Stomach smooth muscle (tissue), 2 donors: ENCODE measurements at regions not wholly inside any gene's neighbourhood (a gene's known extent, or its start where the extent isn't known, plus 50 kb on each side); places are given as distances from the start of the nearest gene placed in this dataset.

Experiments
- H3K27ac ChIP-seq: one replicate; pipeline ENCODE4 v1.7.0; 2013; ENCODE audit warnings: mild to moderate bottlenecking, low read length, inconsistent platforms
- H3K27me3 ChIP-seq, 2 donors: one replicate each; pipeline ENCODE4 v1.7.0; 2013; ENCODE audit warnings: low read length in 2 of 2; ENCODE audit not compliant: insufficient read depth in 2 of 2, control insufficient read depth in 1 of 2
- H3K36me3 ChIP-seq, 2 donors: one replicate each; pipeline ENCODE4 v1.7.0; 2013; ENCODE audit warnings: low read length in 2 of 2; ENCODE audit not compliant: control insufficient read depth in 2 of 2, insufficient read depth in 2 of 2
- H3K4me1 ChIP-seq: one replicate; pipeline ENCODE4 v1.7.0; 2013; ENCODE audit warnings: low read length; ENCODE audit not compliant: control insufficient read depth, insufficient read depth
- H3K4me3 ChIP-seq, 2 donors: one replicate each; pipeline ENCODE4 v1.7.0; 2013; ENCODE audit warnings: low read length in 2 of 2
- H3K9ac ChIP-seq, 2 donors: one replicate each; pipeline ENCODE4 v1.7.0; 2013; ENCODE audit warnings: low read length in 2 of 2, mild to moderate bottlenecking in 1 of 2
- H3K9me3 ChIP-seq, 2 donors: one replicate each; pipeline ENCODE4 v1.7.0; 2013; ENCODE audit warnings: low read length in 2 of 2; ENCODE audit not compliant: control insufficient read depth in 2 of 2
- donor health status: healthy.
- donor health status: Pancreatic carcinoma.

GRCh38 chr10:7487528-7487927 is 76.7 kb upstream of the SFMBT2 start:
- Histone ChIP-seq H3K27ac (no peak overlapping the region), H3K9me3 (peaks cover 0 to 4% of the 10 kb centered on the region in 2 donors), H3K36me3 (no peaks in the 10 kb centered on the region), H3K27me3 (peaks cover 0 to 3% of the 10 kb centered on the region in 2 donors), H3K9ac (no peak overlapping the region), H3K4me3 (no peak overlapping the region), H3K4me1 (peaks cover 5% of the 10 kb centered on the region)

GRCh38 chr10:7486528-7486927 is 75.7 kb upstream of the SFMBT2 start:
- H3K9me3 ChIP-seq, result peaks cover 0 to 4% of the 10 kb centered on the region in 2 donors
- H3K4me1 ChIP-seq, result peaks cover 5% of the 10 kb centered on the region
- H3K27me3 ChIP-seq, result peaks cover 0 to 3% of the 10 kb centered on the region in 2 donors
- no peak overlapping the region for H3K4me3 ChIP-seq
- H3K36me3 ChIP-seq, result no peaks in the 10 kb centered on the region
- H3K27ac ChIP-seq, result no peak overlapping the region
- no peak overlapping the region for H3K9ac ChIP-seq

GRCh38 chr10:7485799-7486198 is 75.0 kb upstream of the SFMBT2 start:
- peaks cover 5% of the 10 kb centered on the region for H3K4me1 ChIP-seq
- no peaks in the 10 kb centered on the region for H3K9me3 ChIP-seq
- peaks cover 0 to 3% of the 10 kb centered on the region in 2 donors for H3K27me3 ChIP-seq
- no peak overlapping the region for H3K9ac ChIP-seq
- H3K27ac ChIP-seq, result no peak overlapping the region
- no peak overlapping the region for H3K4me3 ChIP-seq
- H3K36me3 ChIP-seq, result no peaks in the 10 kb centered on the region

GRCh38 chr10:7485244-7485556 is 74.4 kb upstream of the SFMBT2 start:
- Histone ChIP-seq H3K9ac (no peak overlapping the region), H3K4me3 (no peak overlapping the region), H3K27me3 (peaks cover 0 to 3% of the 10 kb centered on the region in 2 donors), H3K27ac (no peak overlapping the region), H3K9me3 (no peaks in the 10 kb centered on the region), H3K4me1 (peaks cover 5% of the 10 kb centered on the region), H3K36me3 (no peaks in the 10 kb centered on the region)

- H3K9ac ChIP-seq, result no peak overlapping the region
- no peak overlapping the region for H3K27ac ChIP-seq
- H3K27me3 ChIP-seq, result peaks cover 0 to 3% of the 10 kb centered on the region in 2 donors
- H3K4me1 ChIP-seq, result peaks cover 5% of the 10 kb centered on the region
- H3K36me3 ChIP-seq, result no peaks in the 10 kb centered on the region
- H3K4me3 ChIP-seq, result no peak overlapping the region
- H3K9me3 ChIP-seq, result no peaks in the 10 kb centered on the region
These were observed 73.8 kb upstream of the SFMBT2 start for GRCh38 chr10:7484456-7485243.

GRCh38 chr10:7483848-7484247 is 73.0 kb upstream of the SFMBT2 start:
- Histone ChIP-seq H3K4me1 (peaks cover 5% of the 10 kb centered on the region), H3K27ac (no peak overlapping the region), H3K4me3 (no peak overlapping the region)

GRCh38 chr10:7482992-7483391 is 72.2 kb upstream of the SFMBT2 start:
- Histone ChIP-seq H3K4me3 (no peak overlapping the region), H3K36me3 (no peaks in the 10 kb centered on the region), H3K4me1 (no peaks in the 10 kb centered on the region), H3K9me3 (peaks cover 0 to under 1% of the 10 kb centered on the region in 2 donors), H3K27me3 (peaks cover 0 to 3% of the 10 kb centered on the region in 2 donors), H3K9ac (no peak overlapping the region), H3K27ac (no peak overlapping the region)

More at GRCh38 chr10:7483848-7484247, 73.0 kb upstream of the SFMBT2 start:
- Histone ChIP-seq H3K9ac (no peak overlapping the region), H3K36me3 (no peaks in the 10 kb centered on the region), H3K27me3 (peaks cover 0 to 3% of the 10 kb centered on the region in 2 donors), H3K9me3 (no peaks in the 10 kb centered on the region)

- no peaks in the 10 kb centered on the region for H3K36me3 ChIP-seq
- peaks cover 0 to 3% of the 10 kb centered on the region in 2 donors for H3K27me3 ChIP-seq
- no peak overlapping the region for H3K9ac ChIP-seq
- H3K9me3 ChIP-seq, result peaks cover 3 to 6% of the 10 kb centered on the region in 2 donors
- no peaks in the 10 kb centered on the region for H3K4me1 ChIP-seq
- H3K4me3 ChIP-seq, result no peak overlapping the region
- H3K27ac ChIP-seq, result no peak overlapping the region
These were observed 70.5 kb upstream of the SFMBT2 start for GRCh38 chr10:7481368-7481765.

- Histone ChIP-seq H3K27ac (no peak overlapping the region), H3K9ac (no peak overlapping the region), H3K4me1 (no peaks in the 10 kb centered on the region), H3K4me3 (no peak overlapping the region), H3K27me3 (peaks cover 0 to 3% of the 10 kb centered on the region in 2 donors), H3K9me3 (peaks cover 3 to 6% of the 10 kb centered on the region in 2 donors), H3K36me3 (no peaks in the 10 kb centered on the region)
These were observed 70.0 kb upstream of the SFMBT2 start for GRCh38 chr10:7480742-7481367.

GRCh38 chr10:7479861-7480598 is 69.2 kb upstream of the SFMBT2 start:
- Histone ChIP-seq H3K4me3 (no peak overlapping the region), H3K27ac (no peak overlapping the region), H3K9ac (no peak overlapping the region), H3K36me3 (no peaks in the 10 kb centered on the region), H3K27me3 (no peaks in the 10 kb centered on the region), H3K4me1 (no peaks in the 10 kb centered on the region), H3K9me3 (peaks cover 3 to 6% of the 10 kb centered on the region in 2 donors)
